ENCODE measurements at regions not wholly inside any gene's neighbourhood (a gene's known extent, or its start where the extent isn't known, plus 50 kb on each side); places are given as distances from the start of the nearest gene placed in this dataset.
"Not testable (repeated sequence)": the region's sequence is repeated elsewhere in the genome, so short reads cannot be mapped to it uniquely, and the experiment has no call there.

DNA sequence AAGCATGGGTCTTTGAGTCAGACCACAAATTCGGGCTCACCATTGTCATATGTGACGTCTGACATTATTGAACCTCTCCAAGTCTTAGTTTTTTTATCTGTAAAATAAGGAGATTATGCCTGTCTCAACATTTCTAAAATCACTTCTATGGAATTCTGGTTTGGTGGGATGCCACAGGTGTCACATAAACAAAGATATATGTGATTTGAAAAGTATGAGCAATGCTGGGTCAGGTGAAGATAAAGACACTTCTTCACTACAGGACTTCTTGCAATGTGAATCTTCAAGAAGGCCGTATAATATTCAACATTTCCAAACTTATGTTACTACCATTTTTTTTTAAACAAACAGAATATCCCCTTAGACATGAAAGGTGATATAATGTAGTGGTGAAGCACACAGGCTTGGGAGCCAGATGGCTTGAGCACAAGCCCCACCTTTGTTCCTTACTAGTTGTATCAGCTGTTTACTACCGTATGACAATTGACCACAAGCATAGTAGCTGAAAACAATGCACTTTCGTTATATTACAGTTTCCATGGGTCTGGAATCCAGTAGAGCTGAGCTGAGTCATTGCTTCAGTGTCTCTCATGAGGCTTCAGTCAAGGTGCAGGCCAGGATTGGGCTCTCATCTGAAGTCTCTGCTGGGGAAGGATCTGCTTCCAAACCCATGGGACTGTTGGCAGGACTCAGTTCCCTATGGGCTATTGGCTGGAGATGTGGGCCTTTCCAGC is 87.7 kb downstream of the UTP18 start:
- DNase-seq = no peak

DNA sequence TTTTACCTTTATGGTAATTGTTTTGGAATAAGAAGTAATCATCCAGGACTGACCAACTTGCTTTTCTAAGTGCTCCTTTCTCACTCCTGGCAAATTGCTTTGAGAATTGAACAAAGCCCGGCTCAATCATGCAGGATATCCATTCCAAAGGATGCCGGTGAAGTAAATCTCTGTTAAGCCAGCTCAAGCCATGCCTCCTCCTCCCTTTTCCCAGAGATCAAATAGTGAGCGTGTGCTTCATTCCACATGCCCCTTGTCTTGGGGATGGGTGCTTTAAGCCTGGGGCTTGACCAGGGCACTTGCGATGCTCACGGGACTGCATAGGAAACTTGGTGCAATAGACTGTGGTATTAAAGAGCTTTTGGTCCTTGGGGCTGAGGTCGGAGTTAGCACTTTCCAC is 90.7 kb downstream of the UTP18 start:
- no peak for DNase-seq

DNA sequence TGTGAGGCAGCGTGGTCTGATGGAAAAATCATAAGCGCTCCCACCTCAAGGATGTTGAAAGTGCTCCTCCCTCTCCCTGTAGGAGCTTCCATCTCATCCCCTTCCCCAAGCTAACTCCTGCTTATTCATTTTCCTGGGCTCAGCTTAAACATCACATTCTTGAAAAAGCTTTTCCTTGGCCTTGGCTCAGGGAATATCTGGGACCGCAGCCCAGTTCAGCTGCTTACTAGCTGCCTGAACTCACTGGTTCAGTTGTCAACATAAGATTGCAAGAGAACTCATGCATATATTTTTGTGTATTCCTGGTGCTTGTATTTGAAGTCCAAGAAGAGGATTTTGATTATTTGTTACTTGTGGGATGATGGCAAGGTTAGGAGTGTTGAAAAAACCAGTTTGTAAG is 91.5 kb downstream of the UTP18 start:
- no peak for DNase-seq

DNA sequence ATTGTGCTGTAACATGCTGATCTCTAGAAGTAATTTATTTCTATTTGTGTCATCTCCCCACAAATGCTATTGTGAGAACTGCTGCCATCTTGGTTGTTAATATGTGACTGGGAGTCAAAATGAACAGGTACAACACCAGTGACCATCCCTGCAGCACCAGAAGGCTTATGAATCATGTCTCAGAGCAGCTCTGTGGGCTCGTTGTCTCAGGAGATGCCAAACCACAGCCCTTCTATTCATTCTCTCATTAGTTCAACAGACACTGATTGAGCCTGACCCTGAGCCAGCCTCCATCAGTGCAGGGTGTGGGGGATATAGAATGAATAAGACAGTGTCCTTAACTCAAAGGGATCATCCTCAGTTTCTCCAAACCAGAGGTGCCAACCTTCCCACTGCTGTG is 92.5 kb downstream of the UTP18 start:
- no peak for DNase-seq

DNA sequence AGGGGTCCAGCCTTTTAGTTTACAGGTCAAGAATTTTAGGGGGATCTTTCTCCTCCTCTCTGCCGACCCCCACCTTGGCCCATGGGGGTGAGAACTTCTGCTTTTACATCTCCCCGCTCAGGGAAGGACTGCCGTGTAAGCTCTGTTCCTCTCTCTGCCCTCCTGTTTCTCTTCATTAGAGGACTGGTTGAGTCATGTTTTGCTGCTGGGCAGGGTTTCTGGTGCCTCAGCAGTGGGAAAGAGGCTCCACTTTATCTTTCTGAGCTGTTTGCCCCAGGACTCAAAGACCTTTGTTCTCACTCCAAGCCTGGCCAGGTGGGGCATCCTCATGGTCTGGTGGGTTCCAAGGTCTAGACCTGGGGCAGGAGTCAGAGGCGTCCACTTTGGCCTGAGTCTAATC is 93.0 kb downstream of the UTP18 start:
- no peak for DNase-seq

DNA sequence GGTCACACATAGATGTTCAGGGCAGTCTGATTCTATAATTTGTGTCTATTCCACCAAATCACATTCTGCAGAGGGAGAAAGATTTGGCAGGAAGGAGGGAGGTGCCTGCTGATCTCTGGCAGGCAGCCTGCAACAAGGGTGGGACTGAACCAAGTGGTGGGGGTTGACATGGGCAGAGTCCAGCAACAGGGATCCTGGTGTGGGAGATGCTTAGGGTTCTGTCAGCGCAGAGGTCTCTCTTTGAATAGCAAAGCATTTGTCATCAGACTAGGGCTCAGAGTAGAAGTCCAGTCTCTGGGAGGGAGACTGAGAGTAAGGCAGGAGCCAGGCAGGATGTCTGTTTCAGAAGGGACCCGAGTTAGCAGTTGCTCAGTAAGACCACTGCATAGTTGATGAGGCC is 94.6 kb downstream of the UTP18 start:
- DNase-seq = no peak

DNA sequence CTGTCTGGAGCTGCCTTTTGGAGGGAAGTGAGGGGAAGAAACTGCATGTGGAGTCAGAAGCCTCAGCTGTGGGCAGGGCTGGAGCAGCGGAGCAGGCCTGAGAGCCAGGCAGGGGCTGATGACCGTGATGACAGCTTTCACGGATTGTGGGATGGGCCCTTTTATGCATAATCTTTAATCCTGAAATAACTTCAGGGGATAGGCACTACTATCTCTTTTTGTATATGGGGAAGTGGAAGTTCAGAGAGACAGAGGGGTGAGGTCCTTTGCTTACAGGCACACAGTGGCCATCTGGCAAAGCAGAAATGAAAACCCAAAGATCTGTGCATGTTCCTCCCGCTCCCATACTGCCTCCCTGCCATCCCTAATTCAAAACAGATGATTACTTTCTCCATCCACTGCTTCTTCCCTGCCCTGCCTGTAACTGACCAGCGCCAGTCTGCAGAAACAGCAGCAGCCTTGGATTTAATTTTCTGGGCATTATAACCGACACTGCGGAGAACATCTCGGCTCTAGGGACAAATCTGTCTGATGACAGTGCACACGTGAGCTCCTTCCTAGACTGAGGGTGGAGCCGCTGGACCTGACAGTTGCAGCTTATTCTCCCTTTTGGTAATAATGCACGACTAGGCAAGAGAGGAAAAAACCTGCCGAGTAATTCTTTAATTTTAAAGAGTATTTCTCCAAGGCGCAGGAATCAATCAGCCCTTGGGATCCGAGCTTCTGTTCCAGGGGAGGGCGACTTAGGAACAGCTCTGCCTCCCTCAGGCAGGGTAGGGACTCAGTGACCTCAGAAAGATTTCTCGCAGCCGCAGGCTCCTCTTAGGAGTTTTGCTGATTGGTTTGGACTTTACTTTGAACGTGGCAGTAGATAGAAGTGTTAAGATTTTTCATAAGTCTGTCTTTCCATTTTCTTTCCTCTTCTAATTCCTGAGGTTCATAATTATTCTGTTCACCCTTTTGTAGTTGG is 95.4 kb downstream of the UTP18 start:
- no peak for DNase-seq

DNA sequence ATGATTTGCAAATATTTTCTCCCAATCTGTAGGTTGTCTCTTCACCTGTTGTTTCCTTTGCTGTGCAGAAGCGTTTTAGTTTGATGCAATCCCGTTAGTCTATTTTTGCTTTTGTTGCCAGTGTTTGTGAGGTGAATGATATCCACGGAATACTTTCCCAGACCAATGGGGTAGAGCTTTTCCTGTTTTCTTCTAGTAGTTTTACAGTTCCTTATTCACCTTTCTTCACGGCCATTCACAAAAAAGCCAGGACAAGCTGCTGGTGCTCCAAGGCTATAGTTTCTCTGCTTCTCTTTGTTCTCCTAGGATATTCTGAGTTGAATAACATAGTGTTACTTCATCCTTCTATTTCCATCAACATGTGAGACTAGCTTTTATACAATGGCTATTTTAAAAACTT is 98.7 kb downstream of the UTP18 start:
- DNase-seq = no peak

DNA sequence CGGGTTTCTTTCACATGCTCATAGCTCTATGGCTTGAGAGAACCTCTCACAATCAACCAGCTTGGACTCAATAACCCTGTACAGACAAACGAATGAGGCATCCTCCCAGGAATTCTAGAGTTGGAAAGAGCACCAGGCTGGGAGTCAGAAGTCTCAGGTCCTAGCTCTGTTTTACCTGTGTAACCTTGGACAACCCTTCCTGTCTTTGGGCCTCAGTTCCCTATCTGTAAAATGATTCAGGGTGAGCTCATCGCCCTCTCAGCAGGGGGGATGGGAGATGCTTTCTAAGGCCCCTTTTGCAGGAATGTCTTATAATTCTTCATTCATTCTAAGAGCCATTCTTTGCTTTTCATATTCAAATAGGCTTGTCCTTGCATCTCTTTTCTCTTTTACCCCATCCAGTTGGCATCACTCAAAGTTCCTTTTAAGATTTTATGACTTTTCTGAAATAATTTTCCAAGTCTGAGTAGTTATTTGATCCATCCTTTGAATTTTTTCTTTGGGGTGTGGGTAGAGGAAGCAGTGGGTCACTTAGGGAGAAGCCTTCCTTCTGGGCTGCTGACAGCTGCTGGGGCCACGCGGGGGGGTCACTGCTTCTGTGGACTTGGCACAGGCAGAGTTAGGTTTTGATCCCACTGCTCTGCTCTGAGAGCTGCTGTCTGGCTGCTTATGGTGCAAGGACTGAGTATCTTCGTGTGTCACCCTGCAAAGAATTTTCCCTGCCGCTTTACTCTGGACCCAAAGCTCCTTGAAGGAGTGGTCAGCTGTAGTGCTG is 102.7 kb downstream of the UTP18 start:
- DNase-seq = no peak

DNA sequence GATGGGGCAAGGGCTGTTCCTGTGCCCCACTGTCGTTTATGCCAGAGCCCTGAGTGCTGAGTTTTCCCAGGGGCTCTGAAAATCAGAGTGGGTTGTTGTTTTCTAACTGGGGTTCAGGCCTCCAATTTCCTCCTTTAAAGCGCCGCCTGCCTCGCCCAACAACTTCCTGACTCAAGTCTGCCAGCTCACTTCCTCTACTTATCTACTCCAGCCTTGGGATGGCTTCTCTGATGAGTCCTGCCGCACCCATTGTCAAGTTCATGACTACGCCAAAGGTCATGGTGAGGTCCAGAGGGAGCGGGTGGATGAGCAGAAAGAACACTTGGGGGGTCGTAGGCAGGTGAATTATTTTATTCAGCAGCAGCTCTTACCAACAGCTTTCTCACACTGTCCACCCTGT is 104.7 kb downstream of the UTP18 start:
- no peak for DNase-seq

DNA sequence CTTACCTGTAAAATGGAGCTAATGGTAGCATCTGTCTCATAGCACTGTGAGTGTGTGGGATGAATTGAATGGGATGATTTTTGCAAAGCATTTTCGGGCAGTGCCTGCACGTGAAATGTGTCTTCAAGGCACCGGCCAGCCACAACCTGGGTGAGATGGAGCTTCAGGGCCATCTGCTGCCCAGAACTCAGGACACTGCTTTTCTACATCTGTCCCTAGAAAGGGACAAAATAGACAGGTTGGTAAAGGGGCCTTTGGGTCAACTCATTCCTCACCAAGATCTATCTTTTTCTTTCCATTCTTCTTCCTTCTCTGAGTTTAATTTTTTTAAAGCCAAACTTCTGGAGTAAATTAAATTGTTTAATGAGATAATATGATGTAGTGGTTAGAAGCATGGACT is 106.5 kb downstream of the UTP18 start:
- no peak for DNase-seq

DNA sequence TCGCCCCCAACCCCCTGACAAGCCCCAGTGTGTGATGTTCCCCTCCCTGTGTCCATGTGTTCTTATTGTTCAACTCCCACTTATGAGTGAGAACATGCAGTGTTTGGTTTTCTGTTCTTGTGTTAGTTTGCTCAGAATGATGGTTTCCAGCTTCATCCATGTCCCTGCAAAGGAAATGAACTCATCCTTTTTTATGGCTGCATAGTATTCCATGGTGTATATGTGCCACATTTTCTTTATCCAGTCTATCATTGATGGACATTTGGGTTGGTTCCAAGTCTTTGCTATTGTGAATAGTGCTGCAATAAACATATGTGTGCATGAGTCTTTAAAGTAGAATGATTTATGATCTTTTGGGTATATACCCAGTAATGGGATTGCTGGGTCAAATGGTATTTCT is 107.5 kb downstream of the UTP18 start:
- not testable (repeated sequence) for DNase-seq

DNA sequence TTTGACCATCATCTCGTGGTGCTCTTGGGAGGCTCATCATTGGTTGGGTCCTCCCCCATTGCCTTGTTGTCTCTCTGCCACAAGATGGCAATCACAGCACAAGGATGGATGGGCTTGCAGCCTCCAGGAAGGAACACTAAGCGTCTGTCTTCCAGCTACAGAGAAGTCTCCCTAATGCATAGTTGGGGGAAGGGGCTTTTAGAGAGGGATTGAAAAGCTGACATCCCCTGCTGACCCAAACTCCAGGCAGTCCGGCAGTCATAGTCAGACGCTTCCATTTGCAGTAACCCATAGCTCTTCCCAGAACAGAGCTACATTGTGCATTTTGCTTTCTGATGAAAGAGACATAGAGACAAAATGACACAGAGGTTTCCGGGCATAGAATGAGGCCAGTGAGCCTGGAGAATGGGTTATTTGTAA is 111.4 kb downstream of the UTP18 start:
- peak; percentile 35 for DNase-seq

DNA sequence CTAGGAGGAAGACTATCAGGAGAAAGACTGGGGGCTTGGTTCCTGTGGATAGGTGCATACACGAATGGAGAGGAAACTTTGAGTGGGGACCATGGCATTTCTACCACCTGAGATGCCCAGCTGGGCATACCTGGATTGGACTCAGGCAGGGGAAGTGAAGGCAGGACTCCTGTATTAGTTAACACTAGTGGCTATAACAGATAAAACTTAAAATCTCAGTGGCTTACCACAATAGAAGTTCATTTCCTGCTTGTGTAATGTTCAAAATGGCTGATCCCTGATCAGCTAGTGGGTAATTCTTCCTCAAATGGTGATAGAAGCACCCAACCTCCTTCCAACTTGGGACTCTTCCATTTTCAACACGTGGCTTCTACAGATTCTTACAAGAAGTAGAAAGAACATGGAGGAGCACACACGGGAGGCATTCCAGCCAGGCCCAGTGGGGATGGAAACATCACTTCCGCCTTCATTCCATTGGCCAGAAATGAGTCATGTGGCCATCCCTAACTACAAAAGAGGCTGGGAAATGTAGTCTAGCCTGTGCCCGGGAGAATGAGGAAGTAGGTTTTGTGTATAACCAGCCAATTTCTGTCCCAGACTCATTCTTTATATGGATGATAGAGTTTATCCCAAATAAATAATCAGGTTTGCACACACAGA is 112.1 kb downstream of the UTP18 start:
- peak; percentile 57 for DNase-seq

DNA sequence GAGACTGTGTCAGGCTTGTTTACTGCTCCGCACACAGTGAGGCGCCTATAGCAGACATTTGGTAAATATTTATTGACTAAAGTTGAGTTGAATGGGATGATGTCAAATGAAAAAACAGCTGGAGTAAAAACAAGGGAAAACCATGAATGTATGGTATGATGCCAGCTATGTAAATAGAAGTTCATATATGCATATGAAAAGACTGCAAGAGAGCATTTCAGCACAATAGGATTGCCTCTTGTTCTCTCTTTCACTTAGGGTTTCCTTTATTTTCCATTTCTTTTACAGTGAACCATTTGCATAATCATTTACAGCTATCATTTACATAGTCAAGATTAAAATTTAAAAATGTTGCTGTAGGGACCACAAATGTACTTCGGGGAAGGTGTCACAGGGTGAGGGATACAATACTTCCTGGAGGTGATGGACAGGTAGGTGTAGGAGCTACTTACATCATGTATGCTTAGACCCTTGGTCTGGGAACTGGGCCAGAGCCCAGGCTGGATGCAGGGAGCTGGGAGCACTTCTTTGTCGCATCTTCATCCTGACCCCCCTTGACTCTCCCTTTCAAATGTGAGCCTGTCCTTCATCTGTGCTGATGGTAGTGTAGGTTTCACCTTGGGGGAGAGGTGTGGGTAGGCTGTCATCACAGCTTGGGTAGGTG is 113.3 kb downstream of the UTP18 start:
- no peak for DNase-seq

DNA sequence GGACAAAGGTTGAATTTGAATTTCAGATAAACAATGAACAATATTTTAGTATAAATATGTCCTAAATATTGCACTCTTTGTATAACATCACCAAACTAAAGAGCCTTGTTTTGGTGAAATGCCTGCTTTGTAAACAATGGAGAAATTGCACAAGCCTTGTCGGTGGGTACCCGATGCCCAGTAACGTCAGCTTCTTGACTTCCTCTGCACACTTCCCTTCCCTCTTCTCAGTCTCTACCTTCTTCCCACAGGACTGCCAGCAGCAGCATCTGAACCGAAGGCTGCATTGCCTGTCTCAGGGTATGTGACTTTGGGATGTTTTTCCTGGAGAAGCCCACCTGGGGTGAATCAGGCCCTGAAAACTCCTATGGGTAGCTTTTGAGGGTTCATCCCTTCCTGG is 113.9 kb downstream of the UTP18 start:
- DNase-seq = no peak

DNA sequence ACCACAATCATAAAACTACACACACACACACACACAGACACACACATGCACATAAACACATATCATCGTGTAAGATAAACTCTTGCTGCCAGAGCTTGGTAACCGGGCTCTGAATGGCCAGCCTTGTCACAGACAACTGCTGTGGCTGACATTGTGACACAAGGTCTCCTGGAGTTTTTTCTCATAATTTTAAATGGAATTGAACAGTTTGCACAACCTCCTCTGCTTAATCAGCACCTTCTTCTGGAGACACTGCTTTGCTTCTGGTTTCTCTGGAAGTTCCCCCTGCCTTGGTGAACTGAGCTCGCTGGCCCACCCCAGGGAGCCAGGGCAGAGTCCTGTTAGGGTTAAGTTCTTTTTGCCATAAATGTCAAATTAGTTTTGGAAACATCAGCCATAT is 115.4 kb downstream of the UTP18 start:
- no peak for DNase-seq

DNA sequence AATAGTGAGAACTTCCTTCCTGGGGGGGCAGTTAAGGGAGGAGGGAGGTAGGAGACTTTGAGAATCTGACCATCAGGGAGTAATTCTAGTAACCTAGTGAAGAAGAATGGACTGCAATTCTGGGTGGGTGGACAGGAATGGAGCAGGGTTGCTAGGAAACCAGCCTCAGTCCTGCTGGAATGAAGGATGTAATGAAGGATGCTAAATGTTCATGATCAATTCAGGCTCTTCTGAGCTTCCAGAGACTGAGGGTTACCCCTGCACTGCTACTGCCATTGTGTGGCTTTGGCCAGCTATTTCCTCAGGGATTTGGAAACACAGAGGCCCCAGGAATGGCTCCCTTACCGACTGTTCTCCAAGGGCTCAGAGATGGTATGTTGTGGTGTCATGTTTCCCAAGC is 116.4 kb downstream of the UTP18 start:
- DNase-seq = no peak

DNA sequence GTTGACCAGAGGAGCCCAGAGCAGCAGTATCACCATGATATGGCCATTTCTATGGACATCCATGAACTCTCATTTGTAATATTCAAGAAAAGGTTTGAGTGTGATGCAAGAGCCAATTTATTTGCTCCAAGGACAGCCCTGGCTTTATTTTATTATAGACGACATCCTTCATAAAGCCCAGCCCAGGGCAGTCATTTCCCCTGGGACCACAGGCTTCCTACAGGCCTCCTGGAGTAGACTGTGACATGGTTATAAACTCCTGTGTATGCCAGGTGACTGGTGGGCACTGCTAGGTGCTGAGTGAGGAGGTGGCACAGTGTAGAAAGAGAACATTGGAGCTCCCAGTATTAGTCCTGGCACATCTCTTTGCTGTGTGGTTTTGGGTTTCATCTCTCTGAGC is 120.9 kb downstream of the UTP18 start:
- no peak for DNase-seq

DNA sequence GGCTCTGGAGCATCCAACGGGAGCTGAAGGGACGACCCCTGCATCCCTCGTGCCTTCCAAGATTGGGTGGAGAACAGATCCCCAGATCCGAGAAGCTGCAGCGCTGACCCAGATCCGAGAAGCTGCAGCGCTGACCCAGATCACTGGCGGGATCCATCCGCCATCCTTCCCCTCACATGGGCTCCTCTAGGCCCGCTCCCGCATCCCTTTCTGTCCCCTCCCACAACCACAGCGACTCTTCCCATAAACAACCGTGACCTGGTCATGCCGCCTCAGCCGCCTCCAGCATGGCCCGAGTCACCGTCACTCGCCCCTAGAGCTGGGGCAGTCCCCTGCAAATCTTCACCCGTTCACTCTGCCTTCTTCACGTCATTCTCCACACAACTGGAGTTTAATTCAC is 124.9 kb downstream of the UTP18 start:
- DNase-seq = no peak

DNA sequence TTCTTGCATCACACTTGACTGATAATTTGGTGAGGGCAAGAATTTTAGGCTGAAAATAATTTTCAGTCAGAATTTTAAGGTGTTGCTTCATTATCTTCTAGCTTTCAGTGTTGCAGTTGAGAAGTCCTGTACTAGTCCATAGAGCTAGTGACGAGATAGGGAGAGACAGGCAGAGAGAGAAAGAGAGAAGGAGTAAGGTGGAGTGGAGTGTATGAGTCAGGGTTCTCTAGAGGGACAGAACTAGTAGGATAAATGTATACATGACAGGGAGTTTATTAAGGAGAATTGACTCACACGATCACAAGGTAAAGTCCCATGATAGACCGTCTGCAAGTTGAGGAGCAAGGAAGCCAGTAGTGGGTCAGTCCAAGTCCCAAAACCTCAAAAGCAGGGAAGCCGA is 127.2 kb downstream of the UTP18 start:
- DNase-seq = no peak

DNA sequence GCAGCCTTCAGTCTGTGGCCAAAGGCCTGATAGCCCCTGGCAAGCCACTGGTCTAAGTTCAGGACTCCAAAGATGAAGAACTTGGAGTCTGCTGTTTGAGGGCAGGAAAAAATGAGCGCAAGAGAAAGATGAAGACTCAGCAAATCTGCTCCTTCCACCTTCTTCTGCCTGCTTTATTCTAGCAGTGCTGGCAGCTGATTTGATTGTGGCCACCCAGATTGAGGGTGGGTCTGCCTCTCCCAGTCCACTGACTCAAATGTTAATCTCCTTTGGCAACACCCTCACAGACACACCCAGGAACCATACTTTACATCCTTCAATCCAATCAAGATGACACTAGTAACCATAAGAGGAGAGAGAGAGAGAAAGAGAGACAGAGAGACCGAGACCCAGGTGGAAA is 127.6 kb downstream of the UTP18 start:
- no peak for DNase-seq
